CD14-positive monocyte (primary cell): ENCODE measurements at regions not wholly inside any gene's neighbourhood (a gene's known extent, or its start where the extent isn't known, plus 50 kb on each side); places are given as distances from the start of the nearest gene placed in this dataset.
A peak's percentile ranks its signal among the peaks of the same experiment; 100 is the strongest.

Experiments used
- DNase-seq, 3 donors: peaks; one replicate each; pipeline ENCODE4 v3.0.0-alpha.2; 2011 to 2022
- H2AFZ ChIP-seq: 2 replicates; pipeline ENCODE4 v1.6.0; 2012; ENCODE audit warnings: mild to moderate bottlenecking, low read depth, low read length, inconsistent platforms; ENCODE audit not compliant: insufficient read depth, poor library complexity, severe bottlenecking
- H3K27ac ChIP-seq, 2 donors: 1 replicate in 1 of 2; 2 replicates in 1 of 2; pipeline ENCODE4 v1.5.1; 2012 to 2013; ENCODE audit warnings: low read length in 2 of 2, control low read depth in 1 of 2, inconsistent platforms in 1 of 2, low read depth in 1 of 2, mild to moderate bottlenecking in 1 of 2
- H3K27me3 ChIP-seq, 2 donors: one replicate each; pipeline versions ENCODE4 v1.6.0 to v1.6.1; 2011 to 2013; ENCODE audit warnings: low read length in 2 of 2; ENCODE audit not compliant: control insufficient read depth in 2 of 2, insufficient read depth in 2 of 2
- H3K36me3 ChIP-seq, 2 donors: replicated peaks in 1 of 2; 1 replicate in 1 of 2; 2 replicates in 1 of 2; pipeline versions ENCODE4 v1.5.1 to v1.6.1; 2012 to 2013; ENCODE audit warnings: low read length in 2 of 2, control low read depth in 1 of 2, inconsistent platforms in 1 of 2, mild to moderate bottlenecking in 1 of 2; ENCODE audit not compliant: insufficient read depth in 2 of 2, control insufficient read depth in 1 of 2
- H3K4me1 ChIP-seq, 2 donors: 1 replicate in 1 of 2; 2 replicates in 1 of 2; pipeline versions ENCODE4 v1.5.1 to v1.6.1; 2012 to 2013; ENCODE audit warnings: low read length in 2 of 2, control low read depth in 1 of 2, inconsistent platforms in 1 of 2, mild to moderate bottlenecking in 1 of 2, moderate library complexity in 1 of 2; ENCODE audit not compliant: insufficient read depth in 2 of 2, control insufficient read depth in 1 of 2
- H3K4me2 ChIP-seq: replicated peaks from 2 replicates; pipeline ENCODE3; 2012; ENCODE audit warnings: low read length, moderate library complexity, mild to moderate bottlenecking; ENCODE audit not compliant: poor library complexity, severe bottlenecking; ENCODE audit errors: extremely low read depth
- H3K4me3 ChIP-seq, 3 experiments: fragments of 200-600 bp in 1 of 3; sonication (generic) in 1 of 3; replicated peaks in 1 of 3; 1 replicate in 2 of 3; 2 replicates in 1 of 3; pipeline ENCODE4 v1.5.1; 2011 to 2013; ENCODE audit warnings: low read length in 3 of 3, mild to moderate bottlenecking in 3 of 3, control low read depth in 2 of 3, low read depth in 2 of 3, inconsistent platforms in 1 of 3, moderate library complexity in 1 of 3
- H3K79me2 ChIP-seq: 2 replicates; pipeline ENCODE4 v1.6.0; 2012; ENCODE audit warnings: mild to moderate bottlenecking, control low read depth, inconsistent platforms, low read length, moderate library complexity; ENCODE audit not compliant: insufficient read depth
- H3K9ac ChIP-seq: 2 replicates; pipeline ENCODE4 v1.6.0; 2017; ENCODE audit warnings: low read length, mild to moderate bottlenecking; ENCODE audit not compliant: insufficient read depth, poor library complexity, severe bottlenecking
- H3K9me3 ChIP-seq, 2 donors: replicated peaks in 1 of 2; 1 replicate in 1 of 2; 2 replicates in 1 of 2; pipeline versions ENCODE4 v1.5.1 to v1.6.1; 2012 to 2013; ENCODE audit warnings: low read length in 2 of 2, control low read depth in 1 of 2; ENCODE audit not compliant: control insufficient read depth in 1 of 2, insufficient read depth in 1 of 2
- H4K20me1 ChIP-seq: 2 replicates; pipeline ENCODE4 v1.6.0; 2012; ENCODE audit warnings: mild to moderate bottlenecking, low read length, control low read depth, moderate library complexity; ENCODE audit not compliant: insufficient read depth
- H3K27ac Mint-ChIP-seq, 7 donors: one replicate each; pipeline ENCODE4 v1.8.0; 2020; ENCODE audit warnings: mild to moderate bottlenecking in 7 of 7, mixed read lengths in 7 of 7, moderate library complexity in 6 of 7, inconsistent platforms in 2 of 7
- H3K27me3 Mint-ChIP-seq, 3 donors: one replicate each; pipeline ENCODE4 v1.8.0; 2021 to 2022; ENCODE audit warnings: low read depth in 3 of 3, mild to moderate bottlenecking in 3 of 3, mixed read lengths in 3 of 3, moderate library complexity in 3 of 3, inconsistent platforms in 1 of 3
- H3K36me3 Mint-ChIP-seq, 2 donors: one replicate each; pipeline ENCODE4 v1.8.0; 2020; ENCODE audit warnings: mixed read lengths in 2 of 2, inconsistent platforms in 1 of 2, mild to moderate bottlenecking in 1 of 2
- H3K4me1 Mint-ChIP-seq: one replicate; pipeline ENCODE4 v1.8.0; 2020; ENCODE audit warnings: mild to moderate bottlenecking, mixed read lengths
- H3K4me3 Mint-ChIP-seq, 2 donors: one replicate each; pipeline ENCODE4 v1.8.0; 2020; ENCODE audit warnings: mild to moderate bottlenecking in 2 of 2, mixed read lengths in 2 of 2, moderate library complexity in 1 of 2
- H3K9me3 Mint-ChIP-seq, 7 donors: one replicate each; pipeline ENCODE4 v1.8.0; 2020 to 2022; ENCODE audit warnings: mixed read lengths in 7 of 7, mild to moderate bottlenecking in 6 of 7, moderate library complexity in 6 of 7, inconsistent platforms in 2 of 7
- WGBS: methylation state at CpG from one replicate; pipeline ENCODE4 v1.1.5; 2013; ENCODE audit warnings: missing lambda C conversion rate; ENCODE audit not compliant: insufficient coverage; 5-methylcytosine and 5-hydroxymethylcytosine counted together
- intact Hi-C, 2 donors: fragments of 100-400 bp; cut with micrococcal nuclease; formaldehyde crosslinking; loops; one replicate each; pipeline versions ENCODE4 v1.15.0 to v1.15.1; 2023
- TF ChIP-seq, protein P1 (sequence below): fragments of 200-600 bp; IDR thresholded peaks from one replicate; pipeline ENCODE4 v1.8.0; 2022; ENCODE audit warnings: antibody characterized with exemption, mild to moderate bottlenecking

GRCh38 chr3:117920253-117920898, 1114.3 kb downstream of the IGSF11 start:
- H3K27ac ChIP-seq = no peak overlapping the region
- no peaks in the 10 kb centered on the region for H3K27me3 ChIP-seq
- no peak overlapping the region for H3K4me3 ChIP-seq
- no peaks in the 10 kb centered on the region for H3K9me3 ChIP-seq
- intact Hi-C loops = no loop called here
- no peak overlapping the region for H2AFZ ChIP-seq
- 69% methylated on average over 2 of the region's 7 CpGs for WGBS
- H3K79me2 ChIP-seq = no peaks in the 10 kb centered on the region
- Mint-ChIP-seq H3K9me3 (peaks cover 0 to 3% (median 0%) of the 10 kb centered on the region in 7 donors), H3K36me3 (no peaks in the 10 kb centered on the region), H3K4me1 (no peaks in the 10 kb centered on the region), H3K27ac (no peak overlapping the region), H3K27me3 (peaks cover 0 to 1% (median 0%) of the 10 kb centered on the region in 3 donors), H3K4me3 (no peak overlapping the region)
- no peak for DNase-seq
- no peak overlapping the region for H3K9ac ChIP-seq
- H3K4me2 ChIP-seq = no peak overlapping the region
- no peaks in the 10 kb centered on the region for H3K4me1 ChIP-seq
- H4K20me1 ChIP-seq = no peaks in the 10 kb centered on the region
- TF ChIP-seq, protein P1, sequence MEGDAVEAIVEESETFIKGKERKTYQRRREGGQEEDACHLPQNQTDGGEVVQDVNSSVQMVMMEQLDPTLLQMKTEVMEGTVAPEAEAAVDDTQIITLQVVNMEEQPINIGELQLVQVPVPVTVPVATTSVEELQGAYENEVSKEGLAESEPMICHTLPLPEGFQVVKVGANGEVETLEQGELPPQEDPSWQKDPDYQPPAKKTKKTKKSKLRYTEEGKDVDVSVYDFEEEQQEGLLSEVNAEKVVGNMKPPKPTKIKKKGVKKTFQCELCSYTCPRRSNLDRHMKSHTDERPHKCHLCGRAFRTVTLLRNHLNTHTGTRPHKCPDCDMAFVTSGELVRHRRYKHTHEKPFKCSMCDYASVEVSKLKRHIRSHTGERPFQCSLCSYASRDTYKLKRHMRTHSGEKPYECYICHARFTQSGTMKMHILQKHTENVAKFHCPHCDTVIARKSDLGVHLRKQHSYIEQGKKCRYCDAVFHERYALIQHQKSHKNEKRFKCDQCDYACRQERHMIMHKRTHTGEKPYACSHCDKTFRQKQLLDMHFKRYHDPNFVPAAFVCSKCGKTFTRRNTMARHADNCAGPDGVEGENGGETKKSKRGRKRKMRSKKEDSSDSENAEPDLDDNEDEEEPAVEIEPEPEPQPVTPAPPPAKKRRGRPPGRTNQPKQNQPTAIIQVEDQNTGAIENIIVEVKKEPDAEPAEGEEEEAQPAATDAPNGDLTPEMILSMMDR = no peak
- H3K36me3 ChIP-seq = no peaks in the 10 kb centered on the region

- no peak overlapping the region for H3K9ac ChIP-seq
- no peaks in the 10 kb centered on the region for H3K4me1 ChIP-seq
- H3K27ac ChIP-seq = no peak overlapping the region
- H3K79me2 ChIP-seq = no peaks in the 10 kb centered on the region
- H3K4me2 ChIP-seq = no peak overlapping the region
- no peak for DNase-seq
- Mint-ChIP-seq H3K36me3 (no peaks in the 10 kb centered on the region), H3K9me3 (peaks cover 0 to 3% (median 0%) of the 10 kb centered on the region in 7 donors), H3K4me1 (no peaks in the 10 kb centered on the region), H3K27ac (peak overlapping the region in 1 of 7 donors; percentile 32), H3K4me3 (no peak overlapping the region), H3K27me3 (peaks cover 0 to 1% (median 0%) of the 10 kb centered on the region in 3 donors)
- no peaks in the 10 kb centered on the region for H3K36me3 ChIP-seq
- no peaks in the 10 kb centered on the region for H3K9me3 ChIP-seq
- TF ChIP-seq, protein P1 = no peak
- no CpG with 5 or more reads among the region's 3 CpGs for WGBS
- H3K4me3 ChIP-seq = no peak overlapping the region
- H4K20me1 ChIP-seq = no peaks in the 10 kb centered on the region
- intact Hi-C loops = no loop called here
- H3K27me3 ChIP-seq = no peaks in the 10 kb centered on the region
- H2AFZ ChIP-seq = no peak overlapping the region
These were observed 1113.2 kb downstream of the IGSF11 start for GRCh38 chr3:117921411-117921810.
